SK-N-SH (cell line): ENCODE measurements at regions not wholly inside any gene's neighbourhood (a gene's known extent, or its start where the extent isn't known, plus 50 kb on each side); places are given as distances from the start of the nearest gene placed in this dataset.

Experiments used
- CTCF ChIA-PET: fragments of 300-600, 350-600 bp; formaldehyde crosslinking; extraction: SDS; loops from one replicate; lab custom pipeline; 2021; lab: Yijun Ruan, JAX
- POLR2A ChIA-PET: fragments of 350-600 bp; sonication (Branson Sonifier 250); formaldehyde crosslinking; extraction: SDS; loops from one replicate; lab custom pipeline; 2020; ENCODE audit warnings: antibody characterized with exemption, inconsistent platforms; lab: Yijun Ruan, JAX
- DNase-seq: peaks from one replicate; pipeline ENCODE4 v3.0.0; 2012
- H2AFZ ChIP-seq: fragments of 200-600 bp; sonication (generic); 2 replicates; pipeline ENCODE4 v1.8.1; 2016; ENCODE audit warnings: antibody characterized with exemption, mild to moderate bottlenecking, low read depth
- H3F3A ChIP-seq: fragments of 200-600 bp; sonication (generic); replicated peaks from 2 replicates; pipeline ENCODE3; 2016; ENCODE audit warnings: antibody characterized with exemption, mild to moderate bottlenecking; ENCODE audit not compliant: insufficient read depth
- H3K27ac ChIP-seq, 2 experiments: fragments of 200-500 bp in 1 of 2; fragments of 200-600 bp in 1 of 2; sonication (Bioruptor generic) in 1 of 2; sonication (generic), shearing (Covaris generic) in 1 of 2; 2 replicates each; pipeline versions ENCODE4 v1.5.1 to v1.6.1; 2014 to 2016; ENCODE audit warnings: low read depth in 2 of 2, inconsistent platforms in 1 of 2, low read length in 1 of 2, mild to moderate bottlenecking in 1 of 2, mixed read lengths in 1 of 2
- H3K27me3 ChIP-seq: fragments of 200-600 bp; sonication (generic), shearing (Covaris generic); 2 replicates; pipeline ENCODE4 v1.6.1; 2016; ENCODE audit warnings: mixed run types; ENCODE audit not compliant: insufficient read depth
- H3K36me3 ChIP-seq, 2 experiments: fragments of 200-500 bp in 1 of 2; fragments of 200-600 bp in 1 of 2; sonication (Bioruptor generic) in 1 of 2; sonication (generic) in 1 of 2; replicated peaks in 1 of 2; 2 replicates each; pipeline versions ENCODE3 to v1.5.1; 2014 to 2016; ENCODE audit warnings: low read length in 1 of 2, mild to moderate bottlenecking in 1 of 2; ENCODE audit not compliant: insufficient read depth in 2 of 2, control insufficient read depth in 1 of 2
- H3K4me1 ChIP-seq, 2 experiments: fragments of 200-500 bp in 1 of 2; fragments of 200-600 bp in 1 of 2; sonication (Bioruptor generic) in 1 of 2; sonication (generic), shearing (Covaris generic) in 1 of 2; 2 replicates each; pipeline versions ENCODE4 v1.5.1 to v1.6.1; 2014 to 2016; ENCODE audit warnings: low read depth in 1 of 2, low read length in 1 of 2, mixed run types in 1 of 2; ENCODE audit not compliant: insufficient read depth in 2 of 2, control insufficient read depth in 1 of 2
- H3K4me2 ChIP-seq: fragments of 200-600 bp; sonication (generic), shearing (Covaris generic); 2 replicates; pipeline ENCODE4 v1.6.1; 2017; ENCODE audit warnings: mixed run types
- H3K4me3 ChIP-seq, 2 experiments: fragments of 200-500 bp in 1 of 2; fragments of 200-600 bp in 1 of 2; sonication (Bioruptor generic) in 1 of 2; sonication (generic), shearing (Covaris generic) in 1 of 2; 2 replicates each; pipeline versions ENCODE4 v1.5.1 to v1.8.1; 2014 to 2016; ENCODE audit warnings: low read depth in 2 of 2, inconsistent platforms in 1 of 2, low read length in 1 of 2, mild to moderate bottlenecking in 1 of 2, mixed read lengths in 1 of 2, moderate library complexity in 1 of 2
- H3K79me2 ChIP-seq: fragments of 200-600 bp; sonication (generic); 2 replicates; pipeline ENCODE4 v1.8.1; 2017; ENCODE audit warnings: mild to moderate bottlenecking; ENCODE audit not compliant: insufficient read depth
- H3K9ac ChIP-seq: fragments of 200-600 bp; sonication (generic); 2 replicates; pipeline ENCODE4 v1.6.1; 2017; ENCODE audit warnings: mixed run types
- H3K9me2 ChIP-seq: fragments of 200-600 bp; sonication (generic); 2 replicates; pipeline ENCODE4 v1.6.1; 2017; ENCODE audit warnings: mixed run types
- H3K9me3 ChIP-seq: fragments of 200-600 bp; sonication (generic); 2 replicates; pipeline ENCODE4 v1.6.1; 2017; ENCODE audit warnings: mixed run types, mild to moderate bottlenecking, moderate library complexity
- H4K20me1 ChIP-seq: fragments of 200-600 bp; sonication (generic); 2 replicates; pipeline ENCODE4 v1.6.1; 2017; ENCODE audit warnings: mild to moderate bottlenecking, mixed run types; ENCODE audit not compliant: insufficient read depth
- CHD2 ChIP-seq: fragments of 150-350 bp; IDR thresholded peaks from 2 replicates; pipeline ENCODE4 v1.6.1; 2018; ENCODE audit warnings: low read length; ENCODE audit not compliant: partially characterized antibody
- ELF1 ChIP-seq: IDR thresholded peaks from 2 replicates; pipeline ENCODE4 v1.4.0; 2012
- EP300 ChIP-seq, 2 experiments: IDR thresholded peaks; 2 replicates each; pipeline versions ENCODE4 v1.4.0 to v1.6.1; 2012; ENCODE audit warnings: borderline replicate concordance in 1 of 2, low read depth in 1 of 2, low read length in 1 of 2
- FOXJ3 ChIP-seq: sonication (generic); formaldehyde crosslinking; IDR thresholded peaks from 2 replicates; pipeline ENCODE4 v1.5.1; 2020; ENCODE audit warnings: mild to moderate bottlenecking, missing genetic modification reagents
- FOXM1 ChIP-seq: IDR thresholded peaks from 2 replicates; pipeline ENCODE4 v1.4.0; 2012; ENCODE audit warnings: low read depth, mild to moderate bottlenecking
- MEF2A ChIP-seq: IDR thresholded peaks from 2 replicates; pipeline ENCODE4 v1.4.0; 2012; ENCODE audit warnings: low read depth, borderline replicate concordance
- MXI1 ChIP-seq: IDR thresholded peaks from 2 replicates; pipeline ENCODE4 v1.6.1; 2012; ENCODE audit warnings: mild to moderate bottlenecking, low read depth, low read length, improper control_type of control experiment
- NRF1 ChIP-seq: IDR thresholded peaks from 2 replicates; pipeline ENCODE4 v1.6.1; 2012; ENCODE audit warnings: low read depth, mild to moderate bottlenecking, low read length
- RAD21 ChIP-seq: IDR thresholded peaks from 2 replicates; pipeline ENCODE4 v1.6.1; 2012; ENCODE audit warnings: mild to moderate bottlenecking, low read length
- RXRA ChIP-seq: IDR thresholded peaks from 2 replicates; pipeline ENCODE4 v1.4.0; 2012; ENCODE audit warnings: low read depth, mild to moderate bottlenecking, borderline replicate concordance
- YY1 ChIP-seq: IDR thresholded peaks from 2 replicates; pipeline ENCODE4 v1.4.0; 2012; ENCODE audit warnings: low read depth, mild to moderate bottlenecking
- WGBS: methylation state at CpG from one replicate; pipeline ENCODE4 v1.1.6; 2017; ENCODE audit warnings: low lambda C conversion rate; 5-methylcytosine and 5-hydroxymethylcytosine counted together
- TF ChIP-seq, protein P1 (sequence below): fragments of 150-350 bp; IDR thresholded peaks from 2 replicates; pipeline ENCODE4 v1.6.1; 2016; ENCODE audit warnings: mild to moderate bottlenecking, low read depth, low read length
- TF ChIP-seq, protein P2 (sequence below): IDR thresholded peaks from 2 replicates; pipeline ENCODE4 v1.4.0; 2012; ENCODE audit warnings: low read depth, borderline replicate concordance
- TF ChIP-seq, protein P3 (sequence below): IDR thresholded peaks from 2 replicates; pipeline ENCODE4 v1.4.0; 2012; ENCODE audit warnings: low read depth, borderline replicate concordance
- TF ChIP-seq, protein P4 (sequence below): IDR thresholded peaks from 2 replicates; pipeline ENCODE4 v1.6.1; 2012; ENCODE audit warnings: mild to moderate bottlenecking, low read depth, low read length, moderate library complexity

DNA sequence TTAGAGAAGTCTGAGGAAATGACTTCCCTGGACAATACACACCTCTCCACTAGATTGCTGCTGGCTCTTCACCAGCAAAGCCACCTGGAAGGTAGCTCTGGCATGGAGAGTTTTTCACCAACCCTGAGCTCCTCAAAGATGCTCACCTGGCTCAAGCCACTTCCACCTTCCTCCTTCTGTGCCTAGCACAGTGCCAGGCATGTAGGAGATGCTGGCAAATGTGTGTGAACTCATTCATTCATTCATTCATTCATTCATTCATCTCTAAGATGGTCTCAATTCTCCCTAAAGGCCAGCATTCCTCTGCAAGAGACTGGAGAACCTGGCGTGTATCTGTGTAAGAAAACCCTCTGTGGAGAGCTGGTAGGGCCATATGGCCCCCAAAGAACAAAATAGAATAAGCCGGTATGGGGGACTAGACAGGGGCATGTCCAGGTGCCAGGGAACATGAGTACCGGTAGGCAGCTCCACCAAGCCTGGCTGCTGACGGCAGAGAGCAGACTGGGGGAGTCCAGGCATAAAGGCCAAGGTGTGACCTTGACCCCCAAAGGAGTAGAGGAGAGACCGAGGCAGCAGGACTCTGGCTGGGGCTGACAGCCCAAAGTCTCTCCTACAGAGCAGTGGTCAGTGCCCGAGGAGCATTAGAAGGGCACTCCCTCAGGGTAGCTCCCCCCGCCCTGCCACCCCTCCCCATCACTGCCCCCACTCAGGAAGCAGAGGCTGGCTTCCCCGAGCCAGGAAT is 132.2 kb upstream of the TNRC6C start:
- H3K36me3 ChIP-seq = no peaks in the 10 kb centered on the region
- TF ChIP-seq, protein P1, sequence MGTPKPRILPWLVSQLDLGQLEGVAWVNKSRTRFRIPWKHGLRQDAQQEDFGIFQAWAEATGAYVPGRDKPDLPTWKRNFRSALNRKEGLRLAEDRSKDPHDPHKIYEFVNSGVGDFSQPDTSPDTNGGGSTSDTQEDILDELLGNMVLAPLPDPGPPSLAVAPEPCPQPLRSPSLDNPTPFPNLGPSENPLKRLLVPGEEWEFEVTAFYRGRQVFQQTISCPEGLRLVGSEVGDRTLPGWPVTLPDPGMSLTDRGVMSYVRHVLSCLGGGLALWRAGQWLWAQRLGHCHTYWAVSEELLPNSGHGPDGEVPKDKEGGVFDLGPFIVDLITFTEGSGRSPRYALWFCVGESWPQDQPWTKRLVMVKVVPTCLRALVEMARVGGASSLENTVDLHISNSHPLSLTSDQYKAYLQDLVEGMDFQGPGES = no peak
- TF ChIP-seq FOXJ3 (CRISPR knock-in tag) (no peak), MEF2A (no peak)
- TF ChIP-seq, all 33 proteins: peak for 0
- Histone ChIP-seq H3K27me3 (no peaks in the 10 kb centered on the region), H3K9me2 (no peaks in the 10 kb centered on the region), H3K9me3 (no peaks in the 10 kb centered on the region), H4K20me1 (no peaks in the 10 kb centered on the region), H3K4me1 (peaks cover 19 to 40% of the 10 kb centered on the region in 2 experiments; a peak in 3 of 4 replicates), H3F3A (peaks cover 18% of the 10 kb centered on the region), H3K4me2 (no peak overlapping the region), H3K79me2 (no peaks in the 10 kb centered on the region), H3K27ac (no peak overlapping the region), H3K9ac (no peak overlapping the region), H2AFZ (no peak overlapping the region), H3K4me3 (no peak overlapping the region)
- ChIA-PET POLR2A (interaction anchor here (0.5 to 1.7 kb wide), 2 partner anchors 10 to 132 kb away, joined by 3 to 6 read pairs; partner anchors contain the start of gene TNRC6C), CTCF (interaction anchor here (0.9 to 1.6 kb wide), 5 partner anchors 11 to 284 kb away, joined by 3 to 8 read pairs (median 3); no protein-coding TSS in a partner anchor)
- DNase-seq = peak; percentile 7
- WGBS = 81% methylated on average over 7 of the region's 8 CpGs

DNA sequence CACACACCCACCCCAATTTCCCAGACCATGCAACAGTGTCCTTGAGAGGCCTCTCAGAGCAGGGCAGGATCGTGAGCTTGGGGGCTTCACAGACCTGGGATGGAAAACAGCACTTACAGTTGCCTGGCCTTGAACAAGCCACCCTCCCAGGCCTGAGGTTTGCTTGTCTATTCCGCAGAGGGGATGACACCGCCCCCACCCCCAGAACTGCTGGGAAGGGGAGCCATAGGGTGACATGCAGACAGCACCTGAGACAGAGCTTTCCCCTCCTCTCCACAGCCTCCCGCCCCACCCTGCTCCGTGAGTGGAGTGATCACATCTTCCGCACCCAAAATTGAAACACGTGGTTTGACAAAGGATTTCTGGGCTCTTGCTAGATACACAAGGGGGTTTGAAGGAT is 131.5 kb upstream of the TNRC6C start:
- Histone ChIP-seq H4K20me1 (no peaks in the 10 kb centered on the region), H3K79me2 (no peaks in the 10 kb centered on the region), H3K9ac (no peak overlapping the region), H3K4me2 (no peak overlapping the region), H3K36me3 (no peaks in the 10 kb centered on the region), H3K27me3 (no peaks in the 10 kb centered on the region), H3K9me3 (no peaks in the 10 kb centered on the region), H3K4me3 (no peak overlapping the region), H3K4me1 (peaks cover 22 to 46% of the 10 kb centered on the region in 2 experiments; a peak in 3 of 4 replicates), H3K9me2 (no peaks in the 10 kb centered on the region), H2AFZ (no peak overlapping the region), H3F3A (peaks cover 19% of the 10 kb centered on the region), H3K27ac (no peak overlapping the region)
- POLR2A ChIA-PET = interaction anchor here (0.5 kb wide), 1 partner anchor 10 kb away, joined by 3 read pairs; no protein-coding TSS in a partner anchor
- TF ChIP-seq RXRA (no peak), RAD21 (no peak), CHD2 (no peak), FOXM1 (no peak), NRF1 (no peak), MXI1 (no peak), EP300 (IDR thresholded peaks at IDR 0.05; ENCODE audit: borderline replicate concordance in 1 of 2, low read depth in 1 of 2, low read length in 1 of 2) (no peak), ELF1 (no peak), YY1 (no peak)
- TF ChIP-seq, protein P2, sequence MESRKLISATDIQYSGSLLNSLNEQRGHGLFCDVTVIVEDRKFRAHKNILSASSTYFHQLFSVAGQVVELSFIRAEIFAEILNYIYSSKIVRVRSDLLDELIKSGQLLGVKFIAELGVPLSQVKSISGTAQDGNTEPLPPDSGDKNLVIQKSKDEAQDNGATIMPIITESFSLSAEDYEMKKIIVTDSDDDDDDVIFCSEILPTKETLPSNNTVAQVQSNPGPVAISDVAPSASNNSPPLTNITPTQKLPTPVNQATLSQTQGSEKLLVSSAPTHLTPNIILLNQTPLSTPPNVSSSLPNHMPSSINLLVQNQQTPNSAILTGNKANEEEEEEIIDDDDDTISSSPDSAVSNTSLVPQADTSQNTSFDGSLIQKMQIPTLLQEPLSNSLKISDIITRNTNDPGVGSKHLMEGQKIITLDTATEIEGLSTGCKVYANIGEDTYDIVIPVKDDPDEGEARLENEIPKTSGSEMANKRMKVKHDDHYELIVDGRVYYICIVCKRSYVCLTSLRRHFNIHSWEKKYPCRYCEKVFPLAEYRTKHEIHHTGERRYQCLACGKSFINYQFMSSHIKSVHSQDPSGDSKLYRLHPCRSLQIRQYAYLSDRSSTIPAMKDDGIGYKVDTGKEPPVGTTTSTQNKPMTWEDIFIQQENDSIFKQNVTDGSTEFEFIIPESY = no peak
- TF ChIP-seq, protein P3, sequence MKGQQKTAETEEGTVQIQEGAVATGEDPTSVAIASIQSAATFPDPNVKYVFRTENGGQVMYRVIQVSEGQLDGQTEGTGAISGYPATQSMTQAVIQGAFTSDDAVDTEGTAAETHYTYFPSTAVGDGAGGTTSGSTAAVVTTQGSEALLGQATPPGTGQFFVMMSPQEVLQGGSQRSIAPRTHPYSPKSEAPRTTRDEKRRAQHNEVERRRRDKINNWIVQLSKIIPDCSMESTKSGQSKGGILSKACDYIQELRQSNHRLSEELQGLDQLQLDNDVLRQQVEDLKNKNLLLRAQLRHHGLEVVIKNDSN = no peak
- TF ChIP-seq, protein P4, sequence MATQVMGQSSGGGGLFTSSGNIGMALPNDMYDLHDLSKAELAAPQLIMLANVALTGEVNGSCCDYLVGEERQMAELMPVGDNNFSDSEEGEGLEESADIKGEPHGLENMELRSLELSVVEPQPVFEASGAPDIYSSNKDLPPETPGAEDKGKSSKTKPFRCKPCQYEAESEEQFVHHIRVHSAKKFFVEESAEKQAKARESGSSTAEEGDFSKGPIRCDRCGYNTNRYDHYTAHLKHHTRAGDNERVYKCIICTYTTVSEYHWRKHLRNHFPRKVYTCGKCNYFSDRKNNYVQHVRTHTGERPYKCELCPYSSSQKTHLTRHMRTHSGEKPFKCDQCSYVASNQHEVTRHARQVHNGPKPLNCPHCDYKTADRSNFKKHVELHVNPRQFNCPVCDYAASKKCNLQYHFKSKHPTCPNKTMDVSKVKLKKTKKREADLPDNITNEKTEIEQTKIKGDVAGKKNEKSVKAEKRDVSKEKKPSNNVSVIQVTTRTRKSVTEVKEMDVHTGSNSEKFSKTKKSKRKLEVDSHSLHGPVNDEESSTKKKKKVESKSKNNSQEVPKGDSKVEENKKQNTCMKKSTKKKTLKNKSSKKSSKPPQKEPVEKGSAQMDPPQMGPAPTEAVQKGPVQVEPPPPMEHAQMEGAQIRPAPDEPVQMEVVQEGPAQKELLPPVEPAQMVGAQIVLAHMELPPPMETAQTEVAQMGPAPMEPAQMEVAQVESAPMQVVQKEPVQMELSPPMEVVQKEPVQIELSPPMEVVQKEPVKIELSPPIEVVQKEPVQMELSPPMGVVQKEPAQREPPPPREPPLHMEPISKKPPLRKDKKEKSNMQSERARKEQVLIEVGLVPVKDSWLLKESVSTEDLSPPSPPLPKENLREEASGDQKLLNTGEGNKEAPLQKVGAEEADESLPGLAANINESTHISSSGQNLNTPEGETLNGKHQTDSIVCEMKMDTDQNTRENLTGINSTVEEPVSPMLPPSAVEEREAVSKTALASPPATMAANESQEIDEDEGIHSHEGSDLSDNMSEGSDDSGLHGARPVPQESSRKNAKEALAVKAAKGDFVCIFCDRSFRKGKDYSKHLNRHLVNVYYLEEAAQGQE = no peak
- WGBS = 80% methylated on average over 7 of the region's 7 CpGs
- DNase-seq = no peak
- CTCF ChIA-PET = interaction anchor here (0.9 to 1.6 kb wide), 7 partner anchors 11 to 284 kb away, joined by 3 to 8 read pairs (median 3); no protein-coding TSS in a partner anchor
